Psoas muscle (tissue), 7 donors: ENCODE measurements at regions not wholly inside any gene's neighbourhood (a gene's known extent, or its start where the extent isn't known, plus 50 kb on each side); places are given as distances from the start of the nearest gene placed in this dataset.

Experiments used
- ATAC-seq, 4 donors: fragments of 200-7000 bp; cut with Tn5 transposase; one replicate each; pipeline ENCODE4 v1.9.1; 2020; ENCODE audit warnings: moderate library complexity in 3 of 4, mild to moderate bottlenecking in 2 of 4
- DNase-seq, 2 donors: peaks; one replicate each; pipeline ENCODE4 v3.0.0-alpha.2; 2020
- H3K27ac ChIP-seq: fragments of 200-600 bp; one replicate; pipeline ENCODE4 v1.8.0; 2022
- H3K27me3 ChIP-seq, 3 donors: fragments of 200-600 bp in 1 of 3; one replicate each; pipeline versions ENCODE4 v1.6.1 to v1.8.0; 2013 to 2022; ENCODE audit warnings: low read length in 2 of 3, mild to moderate bottlenecking in 2 of 3, moderate library complexity in 1 of 3; ENCODE audit not compliant: insufficient read depth in 3 of 3
- H3K36me3 ChIP-seq, 2 donors: fragments of 200-600 bp in 1 of 2; one replicate each; pipeline versions ENCODE4 v1.6.1 to v1.8.0; 2013 to 2022; ENCODE audit warnings: low read depth in 1 of 2, mild to moderate bottlenecking in 1 of 2, moderate library complexity in 1 of 2; ENCODE audit not compliant: insufficient read depth in 1 of 2
- H3K4me1 ChIP-seq: fragments of 200-600 bp; one replicate; pipeline ENCODE4 v1.8.0; 2022
- H3K4me3 ChIP-seq: fragments of 200-600 bp; one replicate; pipeline ENCODE4 v1.8.0; 2022; ENCODE audit warnings: mild to moderate bottlenecking
- H3K9me3 ChIP-seq: fragments of 200-600 bp; one replicate; pipeline ENCODE4 v1.8.0; 2022
- CTCF ChIP-seq: fragments of 200-600 bp; IDR thresholded peaks from one replicate; pipeline ENCODE4 v1.8.0; 2022; ENCODE audit warnings: antibody characterized with exemption
- WGBS, 3 donors: extraction: QIAGEN DNeasy Blood & Tissue Kit; methylation state at CpG; one replicate each; pipeline versions ENCODE4 v1.1.6 to v1.1.7; 2013; 5-methylcytosine and 5-hydroxymethylcytosine counted together
- intact Hi-C, 2 donors: fragments of 100-400 bp; cut with DNase I; formaldehyde crosslinking; loops; one replicate each; pipeline versions ENCODE4 v1.11.0 to v1.14.2; 2022
- donor health status: healthy with polysubstance abuse.
- donor health status: DM: no; HTN: no; CAD: no; lungs with moderate emphysema.
- donor health status: Bipolar disorder and iron deficiency.
- donor health status: healthy.
- donor health status: DM: yes; HTN: yes; CAD: no.
- donor health status: DM: no; HTN: no; CAD: no.
- donor health status: DM: yes; HTN: yes; CAD: no.

GRCh38 chr6:114714836-114715507, 372.1 kb upstream of the HS3ST5 start:
- Histone ChIP-seq H3K4me3 (no peak overlapping the region), H3K36me3 (no peaks in the 10 kb centered on the region), H3K27ac (no peak overlapping the region), H3K9me3 (no peaks in the 10 kb centered on the region), H3K27me3 (no peaks in the 10 kb centered on the region), H3K4me1 (no peaks in the 10 kb centered on the region)
- DNase-seq: no peak
- ATAC-seq: no peak
- intact Hi-C loops: no loop called here
- TF ChIP-seq CTCF: no peak
- WGBS, 3 donors: 73 to 82% (median 80%) methylated on average over 3 of the region's 3 CpGs

DNA sequence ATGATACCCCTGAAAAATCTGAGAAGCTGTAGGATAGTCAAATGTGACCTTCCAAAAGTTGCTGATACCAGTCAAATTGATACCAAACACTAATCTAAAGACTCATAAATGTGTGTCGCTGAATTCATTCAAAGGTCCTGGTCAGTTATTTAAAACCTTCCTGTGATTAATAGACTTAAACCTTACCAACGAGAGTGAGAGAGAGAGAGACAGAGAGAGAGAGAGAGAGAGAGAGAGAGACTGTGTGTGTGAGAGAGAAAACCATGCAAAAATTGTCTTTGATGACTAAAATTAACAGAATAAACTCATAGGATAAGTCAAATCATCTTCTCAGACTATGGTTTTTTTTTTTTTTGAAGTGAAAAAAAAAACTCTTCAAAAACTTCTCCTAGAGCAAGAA, 370.9 kb upstream of the HS3ST5 start:
- no peak for TF ChIP-seq CTCF
- Histone ChIP-seq H3K27me3 (no peaks in the 10 kb centered on the region), H3K36me3 (no peaks in the 10 kb centered on the region), H3K4me3 (no peak overlapping the region), H3K4me1 (no peaks in the 10 kb centered on the region), H3K9me3 (no peaks in the 10 kb centered on the region), H3K27ac (no peak overlapping the region)
- no peak for DNase-seq
- no peak for ATAC-seq
- 66 to 75% (median 74%) methylated on average over 2 of the region's 2 CpGs for WGBS, 3 donors
- intact Hi-C loops: no loop called here

- no peak overlapping the region for H3K27ac ChIP-seq
- intact Hi-C loops: no loop called here
- no peaks in the 10 kb centered on the region for H3K36me3 ChIP-seq
- H3K4me3 ChIP-seq: no peak overlapping the region
- 85 to 93% (median 90%) methylated on average over 1 of the region's 1 CpG for WGBS, 3 donors
- TF ChIP-seq CTCF: no peak
- ATAC-seq: no peak
- no peaks in the 10 kb centered on the region for H3K27me3 ChIP-seq
- no peak for DNase-seq
- no peaks in the 10 kb centered on the region for H3K9me3 ChIP-seq
- H3K4me1 ChIP-seq: no peaks in the 10 kb centered on the region
These were observed 369.4 kb upstream of the HS3ST5 start for GRCh38 chr6:114712129-114712662.

GRCh38 chr6:114707081-114707620, 364.3 kb upstream of the HS3ST5 start:
- DNase-seq (no peak), ATAC-seq (no peak)
- intact Hi-C loops: no loop called here
- Histone ChIP-seq H3K4me1 (no peaks in the 10 kb centered on the region), H3K9me3 (no peaks in the 10 kb centered on the region), H3K36me3 (no peaks in the 10 kb centered on the region), H3K27me3 (no peaks in the 10 kb centered on the region), H3K27ac (no peak overlapping the region), H3K4me3 (no peak overlapping the region)
- WGBS, 3 donors: 41 to 54% (median 49%) methylated on average over 5 of the region's 5 CpGs
- no peak for TF ChIP-seq CTCF
